IPS DF 6.9 (cell line): ENCODE measurements at regions not wholly inside any gene's neighbourhood (a gene's known extent, or its start where the extent isn't known, plus 50 kb on each side); places are given as distances from the start of the nearest gene placed in this dataset.
"Not testable (repeated sequence)": the region's sequence is repeated elsewhere in the genome, so short reads cannot be mapped to it uniquely, and the experiment has no call there.

Experiments used
- DNase-seq: peaks from one replicate; pipeline ENCODE4 v3.0.0-alpha.2; 2013; ENCODE audit warnings: low read depth, low spot score
- H3K27ac ChIP-seq: one replicate; pipeline ENCODE4 v1.5.1; 2013; ENCODE audit warnings: low read length, control low read depth
- H3K27me3 ChIP-seq: 2 replicates; pipeline ENCODE4 v1.6.1; 2013; ENCODE audit warnings: mild to moderate bottlenecking, low read length; ENCODE audit not compliant: control insufficient read depth, insufficient read depth
- H3K36me3 ChIP-seq: 2 replicates; pipeline ENCODE4 v1.6.1; 2013; ENCODE audit warnings: low read length; ENCODE audit not compliant: control insufficient read depth, insufficient read depth
- H3K4me1 ChIP-seq: 2 replicates; pipeline ENCODE4 v1.6.1; 2013; ENCODE audit warnings: low read length; ENCODE audit not compliant: control insufficient read depth, insufficient read depth
- H3K4me3 ChIP-seq: 2 replicates; pipeline ENCODE4 v1.5.1; 2013; ENCODE audit warnings: mild to moderate bottlenecking, low read length
- H3K9me3 ChIP-seq: 2 replicates; pipeline ENCODE4 v1.6.1; 2013; ENCODE audit warnings: low read length, inconsistent platforms; ENCODE audit not compliant: control insufficient read depth, insufficient read depth
- WGBS: extraction: QIAGEN DNeasy Blood & Tissue Kit; methylation state at CpG from one replicate; pipeline ENCODE4 v1.1.7; 2013; ENCODE audit warnings: mixed read lengths, missing lambda C conversion rate; ENCODE audit not compliant: insufficient read length, insufficient coverage; 5-methylcytosine and 5-hydroxymethylcytosine counted together

DNA sequence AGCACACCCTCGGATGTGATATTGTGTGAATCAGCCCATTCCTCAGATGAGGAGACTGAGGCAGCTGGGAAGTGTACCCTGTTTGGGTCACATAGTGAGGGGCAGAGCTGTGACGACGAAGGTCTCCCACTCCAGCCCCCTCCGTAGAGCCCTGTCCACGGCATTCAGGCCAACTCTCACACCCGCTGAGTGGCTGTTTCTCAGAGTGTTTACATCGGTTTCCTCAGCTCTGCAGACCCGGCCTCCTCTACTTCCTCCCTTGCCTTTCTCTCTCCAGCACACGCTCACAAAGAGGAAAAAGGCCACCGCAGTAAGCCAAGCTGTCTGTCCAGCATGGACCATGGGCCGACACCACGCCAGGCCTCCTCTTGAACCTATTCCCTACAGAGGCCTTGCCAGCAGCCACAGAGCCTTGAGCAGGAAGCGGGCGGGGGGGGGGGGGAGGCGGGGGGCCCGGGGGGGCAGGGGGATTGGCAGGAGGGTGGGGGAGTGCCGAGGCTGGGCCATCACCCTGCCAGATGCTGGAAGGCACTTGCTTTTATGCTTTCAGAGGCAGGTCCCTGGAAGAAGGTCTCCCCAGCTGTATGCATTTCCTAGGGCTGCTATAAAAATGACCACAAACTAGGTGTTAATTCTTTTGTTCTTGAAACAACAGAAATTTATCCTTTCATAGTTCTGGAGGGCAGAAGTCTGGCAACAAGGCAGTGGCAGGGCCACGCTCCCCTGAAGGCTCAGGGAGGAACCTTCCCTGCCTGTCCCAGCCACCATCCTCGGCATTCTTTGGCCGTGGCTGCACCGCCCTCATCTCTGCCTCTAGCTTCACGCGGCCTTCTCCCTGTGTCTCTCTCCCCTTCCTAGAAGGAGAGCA, 178.4 kb downstream of the PSMG1 start:
- Histone ChIP-seq H3K27me3 (no peaks in the 10 kb centered on the region), H3K4me1 (no peaks in the 10 kb centered on the region; the same call in 1 of the 2 replicates), H3K4me3 (no peak overlapping the region), H3K9me3 (no peaks in the 10 kb centered on the region), H3K27ac (no peak overlapping the region), H3K36me3 (no peaks in the 10 kb centered on the region)
- DNase-seq = no peak
- no CpG with 5 or more reads among the region's 23 CpGs for WGBS

DNA sequence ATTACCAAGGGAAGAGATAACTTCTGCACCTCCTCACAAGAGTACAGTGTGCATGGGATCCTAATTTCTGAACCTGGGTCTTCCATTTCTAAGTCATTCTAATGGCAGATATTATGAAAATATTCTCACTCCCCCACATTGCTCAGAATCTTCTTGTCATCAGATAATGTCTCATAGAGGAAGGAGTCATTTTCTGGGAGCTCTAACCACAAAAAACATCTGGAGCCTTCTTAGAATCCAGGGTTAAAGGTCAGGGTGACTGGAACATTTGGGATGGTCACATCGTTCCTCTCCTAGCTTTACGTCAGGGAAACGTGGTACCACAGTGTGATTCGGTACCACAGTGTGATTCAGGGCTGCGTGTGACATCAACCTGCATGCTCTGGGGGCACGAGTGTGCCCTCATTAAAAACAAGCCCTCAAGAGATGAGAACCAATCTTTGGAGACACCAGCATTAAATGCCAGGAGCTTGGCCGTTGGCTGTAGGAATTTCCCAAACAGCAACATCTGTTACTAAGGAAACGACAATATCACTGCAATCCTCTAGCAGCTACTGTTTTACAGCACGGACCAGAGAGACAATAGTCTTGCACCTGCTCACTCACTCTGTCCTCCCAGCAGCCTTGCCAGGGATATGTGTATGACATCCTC, 179.1 kb downstream of the PSMG1 start:
- H3K27ac ChIP-seq = no peak overlapping the region

GRCh38 chr21:39001341-39001740, 181.9 kb downstream of the PSMG1 start:
- Histone ChIP-seq H3K27me3 (no peaks in the 10 kb centered on the region), H3K4me3 (no peak overlapping the region), H3K9me3 (no peaks in the 10 kb centered on the region), H3K27ac (no peak overlapping the region), H3K4me1 (no peaks in the 10 kb centered on the region; the same call in 1 of the 2 replicates), H3K36me3 (no peaks in the 10 kb centered on the region)
- WGBS = no CpG with 5 or more reads among the region's 5 CpGs
- no peak for DNase-seq

More for the DNA sequence above, 179.1 kb downstream of the PSMG1 start:
- no CpG with 5 or more reads among the region's 9 CpGs for whole genome bisulfite sequencing
- no peaks in the 10 kb centered on the region for H3K36me3 ChIP-seq
- H3K27me3 ChIP-seq = no peaks in the 10 kb centered on the region
- no peaks in the 10 kb centered on the region for H3K9me3 ChIP-seq
- no peaks in the 10 kb centered on the region; the same call in 1 of the 2 replicates for H3K4me1 ChIP-seq
- no peak overlapping the region for H3K4me3 ChIP-seq
- no peak for DNase-seq

DNA sequence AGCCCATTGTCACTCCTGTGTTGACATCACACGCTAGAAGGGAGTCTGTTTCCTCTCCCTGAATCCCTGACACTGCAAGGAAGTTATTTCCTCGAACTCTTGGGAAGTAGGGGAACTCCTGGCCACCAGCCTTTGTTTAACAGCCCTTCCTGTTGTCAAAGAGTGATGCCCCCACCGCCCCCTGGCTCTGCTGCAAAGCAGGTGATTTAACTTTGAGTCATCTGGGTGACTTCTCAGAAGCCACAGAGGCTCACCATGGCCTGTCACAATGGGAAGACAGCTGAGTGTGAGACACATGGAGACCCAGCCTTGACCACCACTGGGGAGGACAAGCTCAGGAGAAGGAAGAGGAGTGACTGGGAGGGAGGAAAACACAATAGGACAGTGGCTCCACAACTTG, 182.8 kb downstream of the PSMG1 start:
- no peak overlapping the region for H3K4me3 ChIP-seq
- WGBS = no CpG with 5 or more reads among the region's 3 CpGs
- DNase-seq = no peak
- H3K4me1 ChIP-seq = no peaks in the 10 kb centered on the region; the same call in 1 of the 2 replicates
- H3K27ac ChIP-seq = no peak overlapping the region
- H3K9me3 ChIP-seq = no peaks in the 10 kb centered on the region
- no peaks in the 10 kb centered on the region for H3K36me3 ChIP-seq
- no peaks in the 10 kb centered on the region for H3K27me3 ChIP-seq

DNA sequence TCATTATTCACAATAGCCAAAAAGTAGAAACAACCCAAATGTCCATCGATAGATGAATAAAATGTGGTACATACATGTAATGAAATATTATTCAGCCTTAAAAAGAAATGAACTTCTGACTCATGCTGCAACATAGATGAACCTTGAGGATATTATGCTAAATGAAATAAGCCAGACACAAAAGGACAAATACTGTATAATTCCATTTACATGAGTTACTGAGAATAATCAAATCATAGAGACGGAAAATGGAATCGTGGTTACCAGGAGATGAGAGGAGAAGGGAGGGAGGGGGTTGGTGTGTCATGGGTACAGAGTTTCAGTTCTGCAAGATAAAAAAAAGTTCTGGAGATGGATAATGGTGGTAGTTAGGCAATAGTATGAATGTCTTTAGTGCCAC, 184.1 kb downstream of the PSMG1 start:
- Histone ChIP-seq H3K27ac (no peak overlapping the region), H3K9me3 (no peaks in the 10 kb centered on the region), H3K27me3 (no peaks in the 10 kb centered on the region), H3K4me1 (no peaks in the 10 kb centered on the region; the same call in 1 of the 2 replicates), H3K4me3 (no peak overlapping the region), H3K36me3 (no peaks in the 10 kb centered on the region)
- no CpG with 5 or more reads among the region's 3 CpGs for WGBS
- DNase-seq = no peak

GRCh38 chr21:38998281-38998680, 185.0 kb downstream of the PSMG1 start:
- DNase-seq, H3K4me1 ChIP-seq, H3K27ac ChIP-seq, H3K27me3 ChIP-seq, H3K9me3 ChIP-seq, H3K4me3 ChIP-seq, H3K36me3 ChIP-seq: not testable (repeated sequence)
- WGBS = no CpG with 5 or more reads among the region's 7 CpGs

DNA sequence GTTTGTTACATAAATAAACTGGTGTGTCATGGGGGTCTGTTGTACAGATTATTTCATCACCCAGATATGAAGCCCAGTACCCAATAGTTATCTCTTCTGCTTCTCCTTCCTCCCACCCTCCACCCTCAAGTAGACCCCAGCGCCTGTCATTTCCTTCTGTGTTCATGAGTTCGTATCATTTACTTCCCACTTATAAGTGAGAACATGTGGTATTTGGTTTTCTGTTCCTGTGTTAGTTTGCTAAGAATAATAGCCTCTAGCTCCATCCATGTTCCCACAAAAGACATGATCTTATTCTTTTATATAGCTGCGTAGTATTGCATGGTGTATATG, 185.4 kb downstream of the PSMG1 start:
- WGBS = no CpG with 5 or more reads among the region's 3 CpGs
- not testable (repeated sequence) for H3K4me3 ChIP-seq, DNase-seq, H3K4me1 ChIP-seq, H3K9me3 ChIP-seq, H3K27ac ChIP-seq, H3K36me3 ChIP-seq, H3K27me3 ChIP-seq

GRCh38 chr21:38997051-38997842, 186.0 kb downstream of the PSMG1 start:
- H3K4me1 ChIP-seq = no peaks in the 10 kb centered on the region
- no peak for DNase-seq
- no peaks in the 10 kb centered on the region for H3K27me3 ChIP-seq
- H3K9me3 ChIP-seq = no peaks in the 10 kb centered on the region
- no peaks in the 10 kb centered on the region for H3K36me3 ChIP-seq
- WGBS = no CpG with 5 or more reads among the region's 10 CpGs
- H3K4me3 ChIP-seq = no peak overlapping the region
- H3K27ac ChIP-seq = no peak overlapping the region

DNA sequence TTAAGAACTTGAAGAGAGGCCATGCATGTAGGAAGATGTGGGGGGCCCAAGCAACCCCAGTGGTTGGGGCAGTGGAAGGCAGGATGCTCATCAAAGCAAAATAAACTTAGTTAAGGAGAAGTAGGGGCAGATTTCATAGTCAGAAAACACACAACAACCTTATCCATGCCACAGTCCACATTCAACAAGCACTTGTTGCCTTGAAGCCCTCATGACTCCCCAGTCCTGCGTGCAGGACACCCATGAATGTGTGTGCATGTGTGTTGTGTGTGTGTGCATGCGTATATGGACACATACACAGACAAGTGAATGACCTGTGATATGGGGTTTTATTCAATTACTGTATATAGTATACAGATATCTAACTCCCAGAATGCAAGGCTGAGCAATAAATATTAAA, 186.9 kb downstream of the PSMG1 start:
- no peak for DNase-seq
- no CpG with 5 or more reads among the region's 2 CpGs for WGBS
- Histone ChIP-seq H3K9me3 (no peaks in the 10 kb centered on the region), H3K27me3 (no peaks in the 10 kb centered on the region), H3K36me3 (no peaks in the 10 kb centered on the region), H3K4me3 (no peak overlapping the region), H3K27ac (no peak overlapping the region), H3K4me1 (no peaks in the 10 kb centered on the region)

DNA sequence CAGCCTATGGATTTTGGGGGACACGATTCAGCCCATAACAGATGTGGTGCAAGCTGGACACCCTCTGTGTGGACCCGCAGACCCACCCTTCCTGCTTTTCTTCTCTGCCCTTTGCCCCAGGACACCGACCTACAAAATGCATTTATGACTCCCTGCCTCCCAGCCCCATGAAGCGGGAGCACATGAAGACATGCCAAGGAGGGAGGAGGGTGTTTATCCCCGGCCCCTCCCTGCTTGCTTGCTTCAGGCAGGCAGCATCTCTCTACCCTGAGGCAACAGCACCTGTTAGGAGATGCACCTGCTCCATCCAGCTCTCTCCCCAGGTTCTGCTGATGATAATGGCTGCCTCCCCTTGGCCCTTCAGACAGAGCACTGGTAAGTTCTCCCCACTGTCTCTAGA, 187.5 kb downstream of the PSMG1 start:
- Histone ChIP-seq H3K4me1 (peaks cover 1% of the 10 kb centered on the region; the same call in 1 of the 2 replicates), H3K27ac (no peak overlapping the region), H3K9me3 (no peaks in the 10 kb centered on the region), H3K4me3 (no peak overlapping the region), H3K36me3 (no peaks in the 10 kb centered on the region), H3K27me3 (no peaks in the 10 kb centered on the region)
- WGBS = no CpG with 5 or more reads among the region's 5 CpGs
- no peak for DNase-seq
